WTC11 (cell line): ENCODE measurements at regions not wholly inside any gene's neighbourhood (a gene's known extent, or its start where the extent isn't known, plus 50 kb on each side); places are given as distances from the start of the nearest gene placed in this dataset.

Experiments
- ATAC-seq: fragments of 200-7000 bp; cut with Tn5 transposase; 2 replicates; pipeline ENCODE4 v1.10.0; 2021; ENCODE audit warnings: mild to moderate bottlenecking, moderate library complexity
- CTCF ChIA-PET: fragments of 300-600 bp; sonication (Branson Sonifier 250); formaldehyde crosslinking; loops from one replicate; lab custom pipeline; 2021; ENCODE audit warnings: antibody characterized with exemption; lab: Charles Lee
- POLR2A ChIA-PET: fragments of 350-600 bp; sonication (Branson Sonifier 250); formaldehyde crosslinking; loops from one replicate; lab custom pipeline; 2021; ENCODE audit warnings: antibody characterized with exemption; lab: Charles Lee
- DNase-seq: peaks from one replicate; pipeline ENCODE4 v3.0.0; 2021; ENCODE audit warnings: low spot score
- H3K27ac Mint-ChIP-seq: 2 replicates; pipeline ENCODE4 v1.8.0; 2021; ENCODE audit warnings: mixed read lengths
- H3K27me3 Mint-ChIP-seq: 2 replicates; pipeline ENCODE4 v1.8.0; 2021; ENCODE audit warnings: low read depth, mild to moderate bottlenecking, moderate library complexity, mixed read lengths
- H3K36me3 Mint-ChIP-seq: 2 replicates; pipeline ENCODE4 v1.8.0; 2021; ENCODE audit warnings: mixed read lengths
- H3K4me1 Mint-ChIP-seq: 2 replicates; pipeline ENCODE4 v1.8.0; 2022; ENCODE audit warnings: mixed read lengths
- H3K4me3 Mint-ChIP-seq: 2 replicates; pipeline ENCODE4 v1.8.0; 2021; ENCODE audit warnings: mild to moderate bottlenecking, moderate library complexity, mixed read lengths
- H3K9me3 Mint-ChIP-seq: 2 replicates; pipeline ENCODE4 v1.8.0; 2021; ENCODE audit warnings: mixed read lengths
- CREB1 ChIP-seq: sonication (generic); formaldehyde crosslinking; IDR thresholded peaks from 2 replicates; pipeline ENCODE4 v1.8.0; 2023; ENCODE audit warnings: mild to moderate bottlenecking, missing genetic modification reagents
- ESRRA ChIP-seq: sonication (generic); formaldehyde crosslinking; IDR thresholded peaks from 2 replicates; pipeline ENCODE4 v1.8.1; 2022; ENCODE audit warnings: mild to moderate bottlenecking, missing genetic modification reagents, borderline replicate concordance
- FOXJ3 ChIP-seq: sonication (generic); formaldehyde crosslinking; IDR thresholded peaks from 2 replicates; pipeline ENCODE4 v1.9.0; 2021; ENCODE audit warnings: missing genetic modification reagents, mild to moderate bottlenecking, borderline replicate concordance
- MXD4 ChIP-seq: fragments of 250-450 bp; sonication (Bioruptor Pico); IDR thresholded peaks from 2 replicates; pipeline ENCODE4 v1.8.0; 2021; ENCODE audit warnings: mild to moderate bottlenecking, moderate library complexity, borderline replicate concordance
- TP53 ChIP-seq: sonication (generic); formaldehyde crosslinking; IDR thresholded peaks from 2 replicates; pipeline ENCODE4 v1.8.1; 2023; ENCODE audit warnings: mild to moderate bottlenecking, missing genetic modification reagents
- TF ChIP-seq, protein P1 (sequence below): sonication (generic); formaldehyde crosslinking; IDR thresholded peaks from 2 replicates; pipeline ENCODE4 v1.8.1; 2022; ENCODE audit warnings: low read depth, mild to moderate bottlenecking, moderate library complexity, missing genetic modification reagents, borderline replicate concordance
- TF ChIP-seq, protein P2 (sequence below): sonication (generic); formaldehyde crosslinking; IDR thresholded peaks from 2 replicates; pipeline ENCODE4 v1.8.1; 2022; ENCODE audit warnings: missing genetic modification reagents, borderline replicate concordance
- TF ChIP-seq, protein P3 (sequence below): sonication (generic); formaldehyde crosslinking; IDR thresholded peaks from 2 replicates; pipeline ENCODE4 v1.8.1; 2023; ENCODE audit warnings: mild to moderate bottlenecking, missing genetic modification reagents
- TF ChIP-seq, protein P4 (sequence below): fragments of 250-450 bp; sonication (Bioruptor Pico); IDR thresholded peaks from 2 replicates; pipeline ENCODE4 v1.9.0; 2021; ENCODE audit warnings: mild to moderate bottlenecking, borderline replicate concordance
- TF ChIP-seq, protein P5 (sequence below): fragments of 250-450 bp; sonication (Bioruptor Pico); IDR thresholded peaks from 2 replicates; pipeline ENCODE4 v1.9.0; 2021; ENCODE audit warnings: moderate library complexity, mild to moderate bottlenecking, inconsistent platforms, borderline replicate concordance
- TF ChIP-seq, protein P6 (sequence below): fragments of 250-450 bp; sonication (Bioruptor Pico); IDR thresholded peaks from 2 replicates; pipeline ENCODE4 v1.9.0; 2021; ENCODE audit warnings: mild to moderate bottlenecking
- TF ChIP-seq, protein P7 (sequence below): sonication (generic); formaldehyde crosslinking; IDR thresholded peaks from 2 replicates; pipeline ENCODE4 v1.8.0; 2023; ENCODE audit warnings: missing genetic modification reagents
- TF ChIP-seq, protein P8 (sequence below): sonication (generic); formaldehyde crosslinking; IDR thresholded peaks from 2 replicates; pipeline ENCODE4 v1.8.1; 2022; ENCODE audit warnings: mild to moderate bottlenecking, missing genetic modification reagents, moderate library complexity, borderline replicate concordance

DNA sequence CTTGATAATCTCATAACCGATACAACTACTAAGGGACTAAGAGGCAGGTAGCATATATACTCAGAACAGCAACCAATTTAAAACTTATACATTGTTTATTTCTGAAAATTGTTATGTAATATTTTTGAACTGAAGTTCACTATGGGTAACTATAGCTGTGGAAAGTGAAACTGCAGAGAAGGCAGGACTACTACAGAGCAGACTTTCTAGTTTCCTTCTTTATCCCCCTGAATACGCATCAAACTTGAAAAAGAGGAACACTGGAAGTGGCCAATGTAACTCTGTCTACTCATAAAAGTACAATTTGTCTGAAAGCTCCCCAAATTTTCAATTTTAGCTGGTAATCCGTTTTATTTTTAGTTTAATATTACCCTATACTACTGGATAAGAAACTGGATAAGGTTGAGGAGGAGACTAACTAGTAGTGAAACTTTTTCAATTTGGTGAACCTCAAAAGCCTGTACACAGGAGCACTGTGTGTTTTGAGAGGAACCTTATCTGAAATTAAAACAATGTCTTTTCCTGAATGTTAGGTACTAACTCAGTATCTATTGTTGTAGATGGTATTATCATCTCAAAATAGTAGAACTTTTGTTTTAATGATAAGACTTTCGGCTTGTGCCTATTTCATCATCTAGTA, 225.8 kb downstream of the GABRG1 start (continued):
- TF ChIP-seq, protein P1, sequence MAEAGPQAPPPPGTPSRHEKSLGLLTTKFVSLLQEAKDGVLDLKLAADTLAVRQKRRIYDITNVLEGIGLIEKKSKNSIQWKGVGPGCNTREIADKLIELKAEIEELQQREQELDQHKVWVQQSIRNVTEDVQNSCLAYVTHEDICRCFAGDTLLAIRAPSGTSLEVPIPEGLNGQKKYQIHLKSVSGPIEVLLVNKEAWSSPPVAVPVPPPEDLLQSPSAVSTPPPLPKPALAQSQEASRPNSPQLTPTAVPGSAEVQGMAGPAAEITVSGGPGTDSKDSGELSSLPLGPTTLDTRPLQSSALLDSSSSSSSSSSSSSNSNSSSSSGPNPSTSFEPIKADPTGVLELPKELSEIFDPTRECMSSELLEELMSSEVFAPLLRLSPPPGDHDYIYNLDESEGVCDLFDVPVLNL (CRISPR knock-in tag), result no peak

DNA sequence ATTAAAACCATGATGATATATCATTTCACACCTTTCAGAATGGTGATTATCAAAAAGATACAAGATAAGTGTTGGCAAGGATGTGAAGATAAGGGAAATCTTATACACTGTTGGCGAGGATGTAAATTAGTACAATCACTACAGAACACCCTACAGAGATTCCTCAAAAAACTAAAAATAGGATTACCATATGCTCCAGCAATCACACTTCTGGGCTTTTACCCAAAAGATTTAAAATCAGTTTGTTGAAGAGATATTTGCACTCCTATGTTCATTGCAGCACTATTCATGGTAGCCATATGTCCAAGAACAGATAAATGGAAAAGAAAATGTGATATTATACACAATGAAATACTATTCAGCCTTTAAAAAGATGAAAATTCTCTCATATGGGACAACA, 240.4 kb downstream of the GABRG1 start:
- Mint-ChIP-seq H3K4me3 (no peak overlapping the region), H3K27ac (no peak overlapping the region), H3K36me3 (peaks cover 28% of the 10 kb centered on the region), H3K4me1 (no peaks in the 10 kb centered on the region), H3K9me3 (peaks cover 62% of the 10 kb centered on the region), H3K27me3 (no peaks in the 10 kb centered on the region)
- ChIA-PET CTCF (no interaction called here), POLR2A (no interaction called here)
- ATAC-seq (no peak), DNase-seq (no peak)
- TF ChIP-seq ESRRA (CRISPR knock-in tag), result no peak
- no peak for TF ChIP-seq FOXJ3
- TF ChIP-seq, protein P1 (CRISPR knock-in tag), result no peak

DNA sequence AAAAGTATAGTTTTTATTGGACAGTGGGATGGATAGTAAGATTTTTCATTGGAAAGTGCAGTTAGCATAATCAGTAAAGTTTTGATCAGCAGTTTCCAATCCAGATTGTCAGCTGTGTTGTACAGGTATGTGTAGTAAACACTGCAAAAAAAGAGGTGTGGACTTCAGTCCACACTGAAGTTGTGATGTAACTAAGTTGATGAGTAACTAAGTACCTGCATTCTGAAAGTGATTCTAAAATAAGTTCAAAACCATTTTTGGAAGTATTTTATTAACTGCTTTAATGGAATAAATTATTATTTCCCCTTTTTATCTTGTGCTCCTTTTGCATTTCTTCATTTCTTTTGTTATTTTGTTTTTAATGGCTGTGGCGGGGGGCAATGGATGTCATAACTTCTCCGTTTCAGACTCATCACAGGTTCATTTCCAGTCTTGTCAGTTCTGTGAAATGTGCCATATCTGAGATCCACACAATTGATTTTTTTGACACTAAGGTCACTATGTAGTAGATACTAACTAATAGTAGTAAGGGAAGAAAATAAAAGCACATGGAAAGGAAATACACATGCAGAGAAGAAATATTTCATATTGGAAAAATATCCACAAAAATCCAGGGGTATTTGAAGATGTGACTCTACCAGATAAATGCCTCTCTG, 247.5 kb downstream of the GABRG1 start:
- ChIA-PET CTCF (no interaction called here), POLR2A (no interaction called here)
- Mint-ChIP-seq H3K27me3 (no peaks in the 10 kb centered on the region), H3K4me3 (no peak overlapping the region), H3K27ac (no peak overlapping the region), H3K4me1 (no peaks in the 10 kb centered on the region), H3K36me3 (no peaks in the 10 kb centered on the region), H3K9me3 (peaks cover 2% of the 10 kb centered on the region; the same call in 1 of the 2 replicates)
- TF ChIP-seq, protein P2, sequence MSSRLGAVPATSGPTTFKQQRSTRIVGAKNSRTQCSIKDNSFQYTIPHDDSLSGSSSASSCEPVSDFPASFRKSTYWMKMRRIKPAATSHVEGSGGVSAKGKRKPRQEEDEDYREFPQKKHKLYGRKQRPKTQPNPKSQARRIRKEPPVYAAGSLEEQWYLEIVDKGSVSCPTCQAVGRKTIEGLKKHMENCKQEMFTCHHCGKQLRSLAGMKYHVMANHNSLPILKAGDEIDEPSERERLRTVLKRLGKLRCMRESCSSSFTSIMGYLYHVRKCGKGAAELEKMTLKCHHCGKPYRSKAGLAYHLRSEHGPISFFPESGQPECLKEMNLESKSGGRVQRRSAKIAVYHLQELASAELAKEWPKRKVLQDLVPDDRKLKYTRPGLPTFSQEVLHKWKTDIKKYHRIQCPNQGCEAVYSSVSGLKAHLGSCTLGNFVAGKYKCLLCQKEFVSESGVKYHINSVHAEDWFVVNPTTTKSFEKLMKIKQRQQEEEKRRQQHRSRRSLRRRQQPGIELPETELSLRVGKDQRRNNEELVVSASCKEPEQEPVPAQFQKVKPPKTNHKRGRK (CRISPR knock-in tag), result no peak
- TF ChIP-seq, protein P3, sequence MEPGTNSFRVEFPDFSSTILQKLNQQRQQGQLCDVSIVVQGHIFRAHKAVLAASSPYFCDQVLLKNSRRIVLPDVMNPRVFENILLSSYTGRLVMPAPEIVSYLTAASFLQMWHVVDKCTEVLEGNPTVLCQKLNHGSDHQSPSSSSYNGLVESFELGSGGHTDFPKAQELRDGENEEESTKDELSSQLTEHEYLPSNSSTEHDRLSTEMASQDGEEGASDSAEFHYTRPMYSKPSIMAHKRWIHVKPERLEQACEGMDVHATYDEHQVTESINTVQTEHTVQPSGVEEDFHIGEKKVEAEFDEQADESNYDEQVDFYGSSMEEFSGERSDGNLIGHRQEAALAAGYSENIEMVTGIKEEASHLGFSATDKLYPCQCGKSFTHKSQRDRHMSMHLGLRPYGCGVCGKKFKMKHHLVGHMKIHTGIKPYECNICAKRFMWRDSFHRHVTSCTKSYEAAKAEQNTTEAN (CRISPR knock-in tag), result no peak
- TF ChIP-seq, protein P4, sequence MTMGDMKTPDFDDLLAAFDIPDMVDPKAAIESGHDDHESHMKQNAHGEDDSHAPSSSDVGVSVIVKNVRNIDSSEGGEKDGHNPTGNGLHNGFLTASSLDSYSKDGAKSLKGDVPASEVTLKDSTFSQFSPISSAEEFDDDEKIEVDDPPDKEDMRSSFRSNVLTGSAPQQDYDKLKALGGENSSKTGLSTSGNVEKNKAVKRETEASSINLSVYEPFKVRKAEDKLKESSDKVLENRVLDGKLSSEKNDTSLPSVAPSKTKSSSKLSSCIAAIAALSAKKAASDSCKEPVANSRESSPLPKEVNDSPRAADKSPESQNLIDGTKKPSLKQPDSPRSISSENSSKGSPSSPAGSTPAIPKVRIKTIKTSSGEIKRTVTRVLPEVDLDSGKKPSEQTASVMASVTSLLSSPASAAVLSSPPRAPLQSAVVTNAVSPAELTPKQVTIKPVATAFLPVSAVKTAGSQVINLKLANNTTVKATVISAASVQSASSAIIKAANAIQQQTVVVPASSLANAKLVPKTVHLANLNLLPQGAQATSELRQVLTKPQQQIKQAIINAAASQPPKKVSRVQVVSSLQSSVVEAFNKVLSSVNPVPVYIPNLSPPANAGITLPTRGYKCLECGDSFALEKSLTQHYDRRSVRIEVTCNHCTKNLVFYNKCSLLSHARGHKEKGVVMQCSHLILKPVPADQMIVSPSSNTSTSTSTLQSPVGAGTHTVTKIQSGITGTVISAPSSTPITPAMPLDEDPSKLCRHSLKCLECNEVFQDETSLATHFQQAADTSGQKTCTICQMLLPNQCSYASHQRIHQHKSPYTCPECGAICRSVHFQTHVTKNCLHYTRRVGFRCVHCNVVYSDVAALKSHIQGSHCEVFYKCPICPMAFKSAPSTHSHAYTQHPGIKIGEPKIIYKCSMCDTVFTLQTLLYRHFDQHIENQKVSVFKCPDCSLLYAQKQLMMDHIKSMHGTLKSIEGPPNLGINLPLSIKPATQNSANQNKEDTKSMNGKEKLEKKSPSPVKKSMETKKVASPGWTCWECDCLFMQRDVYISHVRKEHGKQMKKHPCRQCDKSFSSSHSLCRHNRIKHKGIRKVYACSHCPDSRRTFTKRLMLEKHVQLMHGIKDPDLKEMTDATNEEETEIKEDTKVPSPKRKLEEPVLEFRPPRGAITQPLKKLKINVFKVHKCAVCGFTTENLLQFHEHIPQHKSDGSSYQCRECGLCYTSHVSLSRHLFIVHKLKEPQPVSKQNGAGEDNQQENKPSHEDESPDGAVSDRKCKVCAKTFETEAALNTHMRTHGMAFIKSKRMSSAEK, result no peak
- TF ChIP-seq, protein P5, sequence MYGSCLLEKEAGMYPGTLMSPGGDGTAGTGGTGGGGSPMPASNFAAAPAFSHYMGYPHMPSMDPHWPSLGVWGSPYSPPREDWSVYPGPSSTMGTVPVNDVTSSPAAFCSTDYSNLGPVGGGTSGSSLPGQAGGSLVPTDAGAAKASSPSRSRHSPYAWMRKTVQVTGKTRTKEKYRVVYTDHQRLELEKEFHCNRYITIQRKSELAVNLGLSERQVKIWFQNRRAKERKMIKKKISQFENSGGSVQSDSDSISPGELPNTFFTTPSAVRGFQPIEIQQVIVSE (CRISPR knock-in tag), result no peak
- TF ChIP-seq CREB1 (CRISPR knock-in tag) (no peak), MXD4 (no peak), TP53 (CRISPR knock-in tag) (no peak)
- TF ChIP-seq, protein P6, sequence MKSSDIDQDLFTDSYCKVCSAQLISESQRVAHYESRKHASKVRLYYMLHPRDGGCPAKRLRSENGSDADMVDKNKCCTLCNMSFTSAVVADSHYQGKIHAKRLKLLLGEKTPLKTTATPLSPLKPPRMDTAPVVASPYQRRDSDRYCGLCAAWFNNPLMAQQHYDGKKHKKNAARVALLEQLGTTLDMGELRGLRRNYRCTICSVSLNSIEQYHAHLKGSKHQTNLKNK (CRISPR knock-in tag), result no peak
- TF ChIP-seq, protein P7, sequence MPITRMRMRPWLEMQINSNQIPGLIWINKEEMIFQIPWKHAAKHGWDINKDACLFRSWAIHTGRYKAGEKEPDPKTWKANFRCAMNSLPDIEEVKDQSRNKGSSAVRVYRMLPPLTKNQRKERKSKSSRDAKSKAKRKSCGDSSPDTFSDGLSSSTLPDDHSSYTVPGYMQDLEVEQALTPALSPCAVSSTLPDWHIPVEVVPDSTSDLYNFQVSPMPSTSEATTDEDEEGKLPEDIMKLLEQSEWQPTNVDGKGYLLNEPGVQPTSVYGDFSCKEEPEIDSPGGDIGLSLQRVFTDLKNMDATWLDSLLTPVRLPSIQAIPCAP (CRISPR knock-in tag), result no peak
- TF ChIP-seq, protein P8, sequence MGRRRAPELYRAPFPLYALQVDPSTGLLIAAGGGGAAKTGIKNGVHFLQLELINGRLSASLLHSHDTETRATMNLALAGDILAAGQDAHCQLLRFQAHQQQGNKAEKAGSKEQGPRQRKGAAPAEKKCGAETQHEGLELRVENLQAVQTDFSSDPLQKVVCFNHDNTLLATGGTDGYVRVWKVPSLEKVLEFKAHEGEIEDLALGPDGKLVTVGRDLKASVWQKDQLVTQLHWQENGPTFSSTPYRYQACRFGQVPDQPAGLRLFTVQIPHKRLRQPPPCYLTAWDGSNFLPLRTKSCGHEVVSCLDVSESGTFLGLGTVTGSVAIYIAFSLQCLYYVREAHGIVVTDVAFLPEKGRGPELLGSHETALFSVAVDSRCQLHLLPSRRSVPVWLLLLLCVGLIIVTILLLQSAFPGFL (CRISPR knock-in tag), result no peak
- ATAC-seq (no peak), DNase-seq (no peak)
